Neuron (in vitro differentiated cells): ENCODE measurements at regions not wholly inside any gene's neighbourhood (a gene's known extent, or its start where the extent isn't known, plus 50 kb on each side); places are given as distances from the start of the nearest gene placed in this dataset.
"Not testable (repeated sequence)": the region's sequence is repeated elsewhere in the genome, so short reads cannot be mapped to it uniquely, and the experiment has no call there.

ENCODE experiments used
- H2AFZ ChIP-seq: one replicate; pipeline ENCODE4 v1.6.1; 2013; ENCODE audit warnings: low read depth, mild to moderate bottlenecking, inconsistent platforms, low read length, moderate library complexity
- H3K27me3 ChIP-seq: one replicate; pipeline ENCODE4 v1.6.1; 2013; ENCODE audit warnings: low read length; ENCODE audit not compliant: insufficient read depth
- H3K36me3 ChIP-seq: one replicate; pipeline ENCODE4 v1.6.1; 2013; ENCODE audit warnings: low read length; ENCODE audit not compliant: insufficient read depth
- H3K4me1 ChIP-seq: one replicate; pipeline ENCODE4 v1.6.1; 2013; ENCODE audit warnings: low read length; ENCODE audit not compliant: insufficient read depth
- H3K4me3 ChIP-seq: 2 replicates; pipeline ENCODE4 v1.5.1; 2013; ENCODE audit warnings: mild to moderate bottlenecking, low read length, moderate library complexity
- H3K9me3 ChIP-seq: one replicate; pipeline ENCODE4 v1.6.1; 2013; ENCODE audit warnings: low read length

- no peaks in the 10 kb centered on the region for H3K4me1 ChIP-seq
- no peak overlapping the region for H2AFZ ChIP-seq
- H3K4me3 ChIP-seq, result no peak overlapping the region
- H3K27me3 ChIP-seq, result no peaks in the 10 kb centered on the region
- H3K9me3 ChIP-seq, result no peaks in the 10 kb centered on the region
- H3K36me3 ChIP-seq, result no peaks in the 10 kb centered on the region
Measured at GRCh38 chr3:30480587-30480986, 125.8 kb upstream of the TGFBR2 start.

DNA sequence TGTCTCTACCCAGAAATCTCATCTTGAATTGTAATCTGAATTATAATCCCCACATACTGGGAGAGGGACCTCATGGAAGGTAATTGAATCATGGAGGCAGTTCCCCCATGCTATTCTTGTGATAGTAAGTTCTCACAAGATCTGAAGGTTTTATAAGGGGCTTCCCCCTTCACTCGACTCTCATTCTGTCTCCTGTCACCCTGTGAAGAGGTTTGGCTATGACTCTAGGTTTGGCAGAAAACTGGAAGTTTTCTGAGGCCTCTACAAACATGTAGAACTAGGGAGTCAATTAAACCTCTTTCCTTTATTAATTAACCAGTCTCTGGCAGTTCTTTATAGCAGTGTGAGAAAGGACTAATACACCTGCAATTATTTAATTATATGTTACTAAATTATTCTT is 125.2 kb upstream of the TGFBR2 start:
- no peaks in the 10 kb centered on the region for H3K36me3 ChIP-seq
- peaks cover under 1% of the 10 kb centered on the region for H3K27me3 ChIP-seq
- H3K4me3 ChIP-seq, result no peak overlapping the region
- no peaks in the 10 kb centered on the region for H3K4me1 ChIP-seq
- H2AFZ ChIP-seq, result no peak overlapping the region
- H3K9me3 ChIP-seq, result no peaks in the 10 kb centered on the region

GRCh38 chr3:30484229-30484628 is 122.2 kb upstream of the TGFBR2 start:
- H3K4me3 ChIP-seq, H3K36me3 ChIP-seq, H3K27me3 ChIP-seq, H3K4me1 ChIP-seq, H3K9me3 ChIP-seq, H2AFZ ChIP-seq: not testable (repeated sequence)

DNA sequence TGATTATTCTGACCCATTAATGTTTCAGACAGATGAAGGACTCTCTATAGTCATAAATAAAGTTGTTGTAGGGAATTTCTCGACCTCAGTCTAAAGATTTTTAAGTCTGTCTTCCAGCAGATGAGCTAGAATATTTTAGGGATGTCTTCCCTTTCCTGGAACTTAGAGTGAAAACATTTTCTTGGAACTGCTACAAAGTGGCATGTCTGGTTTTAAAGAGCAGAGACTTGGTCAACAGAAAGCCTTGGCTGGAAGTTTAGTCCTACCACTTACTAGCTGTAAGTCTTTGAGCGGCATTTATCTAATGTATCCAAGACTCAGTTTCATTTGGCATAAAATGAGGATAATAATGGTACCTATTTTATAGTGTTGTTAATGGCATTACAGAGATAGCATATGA is 120.0 kb upstream of the TGFBR2 start:
- no peak overlapping the region for H2AFZ ChIP-seq
- peaks cover 3% of the 10 kb centered on the region for H3K9me3 ChIP-seq
- no peaks in the 10 kb centered on the region for H3K36me3 ChIP-seq
- peaks cover 13% of the 10 kb centered on the region for H3K27me3 ChIP-seq
- H3K4me3 ChIP-seq, result no peak overlapping the region
- no peaks in the 10 kb centered on the region for H3K4me1 ChIP-seq

DNA sequence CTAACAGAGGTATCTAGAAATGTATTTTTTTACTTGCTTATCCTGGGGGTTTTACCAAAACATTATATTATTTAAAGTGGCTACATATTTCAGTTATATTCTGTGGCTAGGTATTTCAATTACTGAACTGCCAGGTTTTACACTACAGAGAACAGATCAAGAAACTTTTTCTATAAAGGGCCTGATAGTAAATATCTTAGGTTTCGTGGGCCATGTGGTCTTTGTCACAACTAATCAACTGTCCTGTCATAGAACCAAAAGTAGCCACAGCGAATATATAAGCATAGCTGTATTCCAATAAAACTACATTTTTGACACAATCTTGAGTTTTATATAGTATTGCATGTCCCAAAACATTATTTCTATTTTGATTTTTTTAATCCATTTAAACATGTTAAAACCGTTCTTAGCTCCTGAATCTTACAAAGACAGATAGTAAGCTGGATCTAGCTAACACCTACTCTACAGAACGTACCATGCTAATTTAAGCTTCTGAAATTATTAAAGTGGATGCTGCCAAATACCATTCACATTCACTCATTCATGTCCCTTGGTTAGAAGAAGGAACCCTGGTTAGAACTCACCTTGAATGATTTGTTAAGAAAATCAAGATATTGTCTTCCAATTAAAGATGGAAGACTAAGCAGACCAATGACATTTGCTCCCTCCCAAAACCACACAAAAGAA is 118.2 kb upstream of the TGFBR2 start:
- H3K4me1 ChIP-seq, result no peaks in the 10 kb centered on the region
- peaks cover 3% of the 10 kb centered on the region for H3K9me3 ChIP-seq
- peaks cover 13% of the 10 kb centered on the region for H3K27me3 ChIP-seq
- no peak overlapping the region for H3K4me3 ChIP-seq
- H2AFZ ChIP-seq, result no peak overlapping the region
- H3K36me3 ChIP-seq, result no peaks in the 10 kb centered on the region

DNA sequence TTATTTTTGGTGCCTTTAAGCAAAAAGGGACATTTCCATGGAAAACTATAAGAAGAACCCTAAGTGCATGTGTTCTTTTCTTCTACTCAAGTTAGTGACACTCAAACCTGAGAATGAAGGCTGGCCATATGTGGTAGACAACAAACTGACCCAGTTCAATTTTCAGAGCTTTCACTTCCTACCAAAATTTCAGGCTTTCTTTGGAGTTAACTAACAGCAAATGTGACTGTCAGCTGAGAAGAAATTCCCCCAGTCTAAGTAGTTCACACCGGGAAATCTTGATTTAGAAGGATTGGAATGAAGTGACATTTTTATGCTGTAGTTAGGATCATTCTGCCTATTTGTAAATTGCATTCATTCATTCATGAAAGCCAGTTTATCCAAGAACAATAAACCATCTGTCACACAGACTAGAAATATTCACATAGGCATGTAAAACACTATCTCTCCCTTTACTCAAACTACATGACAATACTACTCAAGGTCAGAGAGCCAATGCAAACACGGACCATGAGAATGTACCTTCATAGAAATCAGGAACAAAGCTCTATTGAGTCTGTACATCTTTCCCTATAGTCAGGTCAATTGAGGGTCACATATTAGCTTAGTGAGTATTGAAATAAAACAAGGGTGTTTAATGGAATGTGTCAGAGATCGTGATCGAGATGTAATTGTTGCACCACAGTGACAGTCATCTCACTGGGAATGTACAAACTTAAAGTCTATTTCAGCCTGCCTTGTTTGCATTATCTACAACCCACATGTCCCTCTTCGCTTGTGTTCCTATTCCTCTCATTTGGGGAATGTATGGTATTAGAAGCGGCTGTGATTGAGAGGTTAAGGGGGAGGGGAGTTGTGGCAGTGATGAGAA is 113.8 kb upstream of the TGFBR2 start:
- peaks cover 3% of the 10 kb centered on the region for H3K9me3 ChIP-seq
- H2AFZ ChIP-seq, result no peak overlapping the region
- H3K36me3 ChIP-seq, result no peaks in the 10 kb centered on the region
- H3K27me3 ChIP-seq, result peaks cover 21% of the 10 kb centered on the region
- no peaks in the 10 kb centered on the region for H3K4me1 ChIP-seq
- H3K4me3 ChIP-seq, result no peak overlapping the region

GRCh38 chr3:30493911-30494311 is 112.5 kb upstream of the TGFBR2 start:
- Histone ChIP-seq H3K4me1 (no peaks in the 10 kb centered on the region), H2AFZ (no peak overlapping the region), H3K9me3 (peaks cover 3% of the 10 kb centered on the region), H3K36me3 (no peaks in the 10 kb centered on the region), H3K4me3 (no peak overlapping the region), H3K27me3 (peaks cover 32% of the 10 kb centered on the region)

DNA sequence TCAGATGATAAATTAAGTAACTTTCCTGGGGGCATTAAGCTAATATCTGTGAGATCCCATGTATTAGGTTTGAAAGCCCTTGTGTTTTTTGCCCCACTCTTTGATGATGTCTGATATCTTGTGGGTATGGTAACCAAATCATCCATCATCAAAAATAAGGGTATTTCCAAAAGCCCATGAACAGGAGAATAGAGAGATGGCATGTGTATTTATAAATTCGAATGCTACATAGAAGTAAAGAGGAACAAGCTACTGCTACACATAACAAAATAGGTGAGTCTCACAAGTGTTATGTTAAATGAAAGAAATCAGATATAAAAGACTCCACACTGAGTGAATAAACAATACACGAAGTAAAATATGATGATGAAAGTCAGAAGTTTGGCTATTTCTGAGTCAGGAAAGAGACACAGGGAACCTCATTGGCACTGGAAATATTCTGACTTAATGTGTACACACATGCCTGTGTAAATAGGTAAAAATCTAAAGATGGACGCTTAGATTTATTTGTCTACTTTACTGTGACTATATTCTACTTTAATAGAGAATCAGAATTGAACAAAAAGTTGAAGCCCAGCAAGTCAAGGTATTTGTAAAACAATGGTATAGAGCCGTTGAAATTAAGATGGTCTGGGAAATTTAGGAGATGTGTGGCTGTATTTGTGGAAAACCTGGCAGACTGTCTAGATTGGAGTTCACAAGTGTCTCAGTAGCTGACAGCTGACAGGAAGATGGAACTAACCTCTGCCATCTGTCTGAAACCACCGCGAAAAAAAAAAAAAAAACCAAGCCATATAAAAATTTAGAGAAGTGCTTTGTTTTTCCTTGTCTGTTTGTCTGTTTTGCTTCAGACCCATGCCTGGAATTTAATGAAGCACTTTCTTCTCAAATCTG is 111.0 kb upstream of the TGFBR2 start:
- H3K4me1 ChIP-seq, result no peaks in the 10 kb centered on the region
- H2AFZ ChIP-seq, result no peak overlapping the region
- no peaks in the 10 kb centered on the region for H3K9me3 ChIP-seq
- no peak overlapping the region for H3K4me3 ChIP-seq
- H3K36me3 ChIP-seq, result no peaks in the 10 kb centered on the region
- H3K27me3 ChIP-seq, result peaks cover 32% of the 10 kb centered on the region

DNA sequence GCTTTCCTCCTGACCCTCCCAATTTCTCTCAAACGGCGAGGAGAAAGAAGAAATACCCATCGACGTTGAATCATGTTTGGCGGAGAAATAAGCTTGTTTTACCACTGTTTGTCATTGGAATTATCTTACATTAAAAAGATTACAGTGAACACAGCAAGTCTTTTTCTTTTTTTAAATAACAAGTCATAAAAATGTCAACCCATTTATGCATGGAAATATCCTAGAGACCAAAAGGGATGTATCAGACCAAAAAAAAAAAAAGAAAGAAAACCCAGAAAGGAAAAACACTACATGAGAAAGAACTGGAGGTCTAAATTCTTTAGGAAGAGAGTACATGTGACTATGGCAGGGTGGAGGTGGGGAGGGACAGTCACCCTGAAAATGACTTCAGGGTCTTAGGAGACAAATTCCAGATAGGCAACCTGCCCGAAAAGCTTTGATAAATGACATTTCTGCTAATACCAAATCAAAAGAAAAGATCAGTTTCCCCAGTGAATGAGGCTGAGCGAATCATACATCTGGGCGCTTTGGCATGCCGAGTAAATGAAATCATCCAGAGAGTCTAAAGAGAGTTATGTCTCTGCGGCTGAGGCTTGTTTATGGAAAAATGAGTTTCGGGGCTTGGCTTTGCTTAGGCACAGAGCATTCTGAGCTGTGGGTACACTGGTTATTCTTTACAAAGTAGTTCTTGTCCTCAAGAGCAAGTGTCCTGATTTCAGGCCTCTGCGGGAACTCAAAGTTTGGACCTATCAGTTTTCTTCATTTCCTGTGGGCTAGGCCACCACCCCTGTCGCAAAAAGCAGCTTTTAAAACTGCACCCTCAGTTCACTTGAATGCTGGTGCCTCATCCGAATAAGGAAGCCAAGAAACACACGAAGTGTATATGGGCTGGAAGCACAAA is 110.1 kb upstream of the TGFBR2 start:
- H3K9me3 ChIP-seq, result no peaks in the 10 kb centered on the region
- H3K36me3 ChIP-seq, result no peaks in the 10 kb centered on the region
- peaks cover 28% of the 10 kb centered on the region for H3K27me3 ChIP-seq
- no peak overlapping the region for H2AFZ ChIP-seq
- no peak overlapping the region for H3K4me3 ChIP-seq
- H3K4me1 ChIP-seq, result no peaks in the 10 kb centered on the region

DNA sequence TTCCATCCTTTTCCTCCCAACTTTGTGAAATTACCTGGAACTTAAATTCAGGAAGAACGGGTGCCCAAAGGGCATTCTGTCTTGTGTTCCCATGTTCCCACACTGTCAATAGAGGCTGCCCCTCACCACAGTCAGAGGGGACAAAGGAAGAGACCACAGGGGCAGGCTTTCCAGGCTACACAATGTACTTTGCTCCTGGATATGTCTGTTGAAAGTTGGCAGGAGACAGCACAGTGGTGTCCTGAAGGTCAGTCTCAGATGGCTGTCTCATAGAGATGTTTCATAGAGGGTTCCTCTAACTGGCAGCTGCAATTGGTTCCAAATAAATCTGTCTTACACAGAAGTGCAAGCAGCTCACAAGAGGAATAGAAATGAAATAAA is 107.8 kb upstream of the TGFBR2 start:
- peaks cover 28% of the 10 kb centered on the region for H3K27me3 ChIP-seq
- no peak overlapping the region for H2AFZ ChIP-seq
- no peaks in the 10 kb centered on the region for H3K4me1 ChIP-seq
- H3K4me3 ChIP-seq, result no peak overlapping the region
- H3K9me3 ChIP-seq, result no peaks in the 10 kb centered on the region
- H3K36me3 ChIP-seq, result no peaks in the 10 kb centered on the region

DNA sequence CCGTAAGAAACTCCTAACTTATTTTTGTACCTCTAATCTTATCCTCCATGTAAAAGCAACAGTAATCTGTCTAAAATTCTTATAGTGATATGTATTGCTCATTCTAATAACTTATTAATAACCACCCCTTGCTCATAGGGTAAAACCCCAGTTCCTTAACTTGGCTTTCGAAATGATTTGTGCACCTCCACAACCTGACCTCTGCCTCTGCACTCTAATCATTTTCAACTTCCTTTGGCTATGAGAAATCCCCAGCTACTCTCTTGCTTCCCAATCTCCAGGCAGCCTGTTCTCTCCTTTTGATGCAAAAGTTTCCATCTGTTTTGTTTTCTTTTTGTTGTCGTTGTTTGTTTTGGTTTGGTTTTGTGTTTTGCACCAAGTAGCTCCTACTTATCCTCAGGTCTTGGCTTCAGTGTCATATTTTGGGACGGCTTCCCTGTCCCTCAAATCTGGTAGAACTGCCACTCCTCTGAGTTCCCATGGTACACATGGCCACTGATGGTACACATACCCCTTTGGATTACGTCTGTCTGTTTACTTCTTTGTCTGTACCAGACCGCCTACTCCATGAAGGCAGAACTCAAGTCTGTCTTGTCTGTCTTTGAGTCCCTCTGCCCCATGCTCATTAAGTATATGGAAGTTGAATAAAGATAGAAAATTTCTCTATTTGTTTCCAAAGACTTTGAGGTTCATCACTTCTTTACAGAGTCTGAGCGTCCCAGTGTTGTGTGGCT is 105.6 kb upstream of the TGFBR2 start:
- Histone ChIP-seq H3K27me3 (peaks cover 18% of the 10 kb centered on the region), H3K4me3 (no peak overlapping the region), H3K9me3 (no peaks in the 10 kb centered on the region), H3K4me1 (no peaks in the 10 kb centered on the region), H3K36me3 (no peaks in the 10 kb centered on the region), H2AFZ (no peak overlapping the region)

- no peaks in the 10 kb centered on the region for H3K4me1 ChIP-seq
- H3K9me3 ChIP-seq, result no peaks in the 10 kb centered on the region
- H3K27me3 ChIP-seq, result peaks cover 17% of the 10 kb centered on the region
- no peaks in the 10 kb centered on the region for H3K36me3 ChIP-seq
- H3K4me3 ChIP-seq, result no peak overlapping the region
- no peak overlapping the region for H2AFZ ChIP-seq
Measured at GRCh38 chr3:30501526-30501925, 104.9 kb upstream of the TGFBR2 start.
